HG02798 (cell line): ENCODE measurements at regions not wholly inside any gene's neighbourhood (a gene's known extent, or its start where the extent isn't known, plus 50 kb on each side); places are given as distances from the start of the nearest gene placed in this dataset.
"Not testable (repeated sequence)": the region's sequence is repeated elsewhere in the genome, so short reads cannot be mapped to it uniquely, and the experiment has no call there.

ENCODE experiments used
- ATAC-seq: cut with Tn5 transposase; IDR thresholded peaks from one replicate; pipeline ENCODE4 v1.9.1; 2021; ENCODE audit warnings: mild to moderate bottlenecking; ENCODE audit not compliant: unreplicated experiment, poor library complexity

DNA sequence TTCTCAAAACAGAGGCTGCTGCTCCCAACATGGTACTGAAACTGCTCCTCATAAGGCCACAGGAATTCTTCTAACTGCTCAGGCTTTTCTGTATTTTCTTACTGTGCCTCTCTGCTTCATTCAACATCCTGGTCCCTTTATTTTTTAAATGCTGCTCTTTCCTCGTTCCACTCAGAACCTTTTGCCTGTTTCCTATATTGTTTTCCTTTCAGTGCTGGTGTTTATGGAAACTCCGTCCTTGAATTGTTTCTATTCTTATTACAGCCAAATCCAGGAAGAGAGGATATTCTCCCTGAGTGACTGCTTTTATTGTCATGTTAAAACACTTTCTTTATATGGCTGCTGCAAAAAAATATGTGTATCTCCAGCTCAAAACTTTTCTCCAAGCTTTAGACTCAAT, 173.0 kb upstream of the E2F7 start:
- no peak for ATAC-seq

DNA sequence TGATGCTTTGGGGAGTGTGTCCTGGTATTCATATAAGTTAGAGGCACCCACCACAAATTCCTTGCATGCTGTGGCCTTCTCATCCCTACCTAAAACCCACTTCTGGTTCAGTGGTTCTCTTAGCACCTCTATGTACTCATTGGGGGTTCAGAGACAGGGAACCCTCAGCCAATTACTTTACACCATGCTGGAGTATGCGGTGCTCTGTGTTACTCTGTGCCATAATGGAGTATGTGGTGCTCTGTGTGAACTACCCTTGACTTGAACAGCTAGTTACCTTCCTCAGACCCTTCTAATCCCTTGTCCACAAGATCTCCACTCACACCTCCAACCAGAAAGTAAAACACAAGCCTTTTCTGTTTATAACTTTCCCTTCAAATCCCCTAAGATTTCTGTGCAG, 172.5 kb upstream of the E2F7 start:
- no peak for ATAC-seq

GRCh38 chr12:77236066-77236465, 170.7 kb upstream of the E2F7 start:
- ATAC-seq, result no peak

- no peak for ATAC-seq
These were observed 166.7 kb upstream of the E2F7 start for GRCh38 chr12:77232045-77232444.

DNA sequence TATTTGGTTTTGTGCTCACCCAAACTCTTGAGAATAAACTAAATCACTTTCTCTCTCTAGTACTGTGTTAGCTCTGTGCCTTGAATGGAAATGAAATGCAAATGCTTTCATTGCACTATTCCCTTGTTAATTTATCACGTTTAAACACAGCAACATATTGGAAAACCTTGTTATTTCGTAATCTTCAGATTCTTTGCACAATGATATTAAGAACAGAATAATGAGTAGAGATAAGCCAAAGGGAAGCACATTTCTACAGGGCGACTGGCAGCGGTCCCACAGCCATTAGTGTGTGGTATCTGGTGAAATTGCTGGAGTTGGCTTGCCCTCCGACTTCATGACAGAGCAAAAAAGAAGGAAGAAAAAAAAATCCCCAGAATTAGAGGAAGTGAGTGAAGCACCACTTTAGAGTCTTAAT, 166.1 kb upstream of the E2F7 start:
- ATAC-seq, result no peak

DNA sequence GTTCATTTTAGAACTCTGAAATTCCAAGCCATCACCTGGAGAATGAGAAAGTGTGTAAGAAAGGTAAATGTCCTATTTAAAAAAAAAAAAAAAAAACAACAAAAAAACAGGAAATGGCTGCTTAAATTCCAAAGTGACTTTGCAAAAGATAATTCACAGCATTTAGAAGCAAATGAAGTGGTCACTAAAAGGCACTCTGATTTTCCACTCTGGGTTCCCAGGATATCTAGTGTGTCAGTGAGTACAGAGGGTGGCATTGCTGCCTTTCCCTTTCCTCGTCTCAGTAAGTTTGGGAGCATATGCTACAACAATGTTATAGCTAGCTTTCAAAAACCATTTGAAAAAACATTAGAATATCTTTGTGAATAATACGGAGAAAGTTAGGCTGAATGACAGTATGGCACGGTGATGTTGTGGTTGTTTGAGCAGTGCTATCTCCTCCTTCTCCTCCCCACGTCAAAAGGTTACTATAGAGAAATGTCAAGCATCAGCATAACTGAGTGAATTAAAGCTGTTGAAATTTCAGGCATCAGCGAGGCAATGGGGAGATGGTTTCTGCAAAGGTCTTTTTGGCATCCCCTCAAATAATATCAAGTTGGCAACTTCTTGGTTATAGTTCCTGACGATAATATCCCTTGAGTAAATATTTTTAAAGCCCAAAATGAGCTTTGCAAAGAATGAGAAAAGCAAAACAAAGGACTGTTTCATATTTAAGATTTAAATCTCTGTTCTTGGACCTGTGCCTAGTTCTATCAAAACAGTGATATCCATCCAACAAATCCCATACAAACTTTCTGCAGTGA, 164.5 kb upstream of the E2F7 start:
- no peak for ATAC-seq

- no peak for ATAC-seq
These were observed 163.0 kb upstream of the E2F7 start for GRCh38 chr12:77228376-77228775.

DNA sequence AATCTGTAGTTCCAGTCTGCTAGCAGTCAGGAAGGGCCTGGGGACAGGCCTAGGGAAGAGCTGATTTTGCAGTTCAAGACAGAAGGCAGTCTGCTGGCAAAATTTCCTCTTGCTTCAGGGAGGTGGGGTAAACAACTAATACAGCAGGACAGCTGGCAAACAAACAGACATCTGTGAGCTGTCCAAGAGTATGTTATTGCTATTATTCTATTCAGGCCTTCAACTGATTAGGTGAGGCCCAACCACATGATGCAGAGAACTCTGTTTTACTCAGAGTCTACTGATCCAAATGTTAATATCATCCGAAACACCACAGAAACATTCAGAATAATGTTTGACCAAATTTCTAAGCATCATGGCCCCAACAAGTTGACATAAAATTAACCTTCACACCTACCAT, 161.0 kb upstream of the E2F7 start:
- ATAC-seq, result no peak

GRCh38 chr12:77225373-77225772, 160.0 kb upstream of the E2F7 start:
- no peak for ATAC-seq

DNA sequence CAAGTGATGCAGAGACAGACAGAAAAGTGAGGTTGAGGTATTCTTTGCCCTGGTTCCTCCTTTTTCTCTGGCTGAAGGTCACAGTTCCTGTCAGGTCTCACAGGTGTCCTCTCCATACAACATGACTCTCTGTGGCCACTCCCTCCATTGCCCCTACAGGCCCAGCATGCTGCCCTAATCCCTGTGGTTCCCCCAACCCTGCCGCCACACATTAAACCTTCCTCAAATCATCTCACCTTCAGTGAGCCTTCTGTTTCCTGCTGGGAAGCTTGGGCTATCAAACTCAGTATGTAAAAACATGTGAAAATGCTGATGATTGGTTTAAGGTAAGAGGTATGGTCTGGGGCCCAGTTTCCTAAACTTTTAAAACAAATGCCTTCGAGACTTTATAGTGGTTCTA, 159.0 kb upstream of the E2F7 start:
- no peak for ATAC-seq

DNA sequence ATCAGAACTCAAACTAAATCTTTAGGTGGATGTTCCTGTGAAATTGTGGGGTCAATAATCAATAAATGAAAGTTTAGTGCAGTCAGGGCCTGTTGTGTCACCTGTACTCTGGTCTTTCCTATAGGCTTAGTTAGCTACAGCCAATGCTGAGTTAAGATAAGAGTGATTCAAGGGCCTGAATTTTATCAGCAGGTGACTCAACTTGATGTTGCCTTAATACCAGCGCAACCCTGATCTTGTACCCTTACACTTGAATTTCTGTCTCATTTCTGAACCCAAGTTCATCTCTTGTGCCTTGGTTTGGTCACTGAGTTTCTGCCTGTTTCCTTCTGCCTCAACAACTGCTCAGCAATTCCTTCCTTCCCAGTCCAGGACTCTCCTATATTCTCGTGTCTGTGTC, 157.0 kb upstream of the E2F7 start:
- ATAC-seq, result no peak

- ATAC-seq, result no peak
These were observed 155.2 kb upstream of the E2F7 start for GRCh38 chr12:77220586-77220985.

GRCh38 chr12:77218278-77218677, 152.9 kb upstream of the E2F7 start:
- no peak for ATAC-seq

- ATAC-seq, result not testable (repeated sequence)
These were observed 150.8 kb upstream of the E2F7 start for GRCh38 chr12:77216136-77216535.

DNA sequence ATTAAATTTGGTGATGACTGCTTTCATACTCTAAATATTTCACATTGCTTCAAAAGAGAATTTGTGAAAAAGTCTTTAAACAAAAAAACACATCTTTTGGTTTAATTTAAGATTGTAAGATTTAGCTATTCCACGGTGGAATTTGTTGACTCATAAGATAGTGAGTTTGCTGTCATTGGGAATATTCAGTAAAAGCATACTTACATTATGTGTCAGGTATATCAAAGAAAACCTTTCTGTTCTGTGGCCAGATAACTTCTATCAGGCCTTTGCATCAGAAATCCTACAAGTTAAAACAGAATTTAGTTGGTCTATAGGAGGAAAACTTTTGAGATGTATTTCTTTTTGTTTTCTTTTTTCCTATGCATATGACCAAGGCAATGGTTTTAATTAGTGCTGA, 148.8 kb upstream of the E2F7 start:
- no peak for ATAC-seq

DNA sequence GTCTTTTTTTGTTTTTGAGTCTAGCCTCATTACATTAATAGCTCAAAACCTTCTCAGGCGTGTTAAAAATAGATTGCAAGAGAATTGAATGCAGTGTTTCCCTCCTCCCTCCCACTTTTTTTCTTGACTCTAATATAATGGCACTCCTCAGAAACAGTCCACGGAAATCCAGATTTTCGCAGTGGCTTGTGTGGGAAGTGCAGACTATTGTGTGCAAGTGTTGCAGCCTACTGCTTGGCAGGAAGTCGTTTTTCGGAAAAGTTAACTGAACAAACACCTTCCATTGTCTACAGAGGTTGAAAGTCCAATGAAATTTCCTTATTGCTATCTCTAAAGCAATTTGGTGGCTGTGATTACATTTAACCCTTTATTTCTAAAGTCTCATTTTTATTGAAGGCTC, 147.9 kb upstream of the E2F7 start:
- ATAC-seq, result no peak

GRCh38 chr12:77210724-77211123, 145.4 kb upstream of the E2F7 start:
- ATAC-seq, result no peak

DNA sequence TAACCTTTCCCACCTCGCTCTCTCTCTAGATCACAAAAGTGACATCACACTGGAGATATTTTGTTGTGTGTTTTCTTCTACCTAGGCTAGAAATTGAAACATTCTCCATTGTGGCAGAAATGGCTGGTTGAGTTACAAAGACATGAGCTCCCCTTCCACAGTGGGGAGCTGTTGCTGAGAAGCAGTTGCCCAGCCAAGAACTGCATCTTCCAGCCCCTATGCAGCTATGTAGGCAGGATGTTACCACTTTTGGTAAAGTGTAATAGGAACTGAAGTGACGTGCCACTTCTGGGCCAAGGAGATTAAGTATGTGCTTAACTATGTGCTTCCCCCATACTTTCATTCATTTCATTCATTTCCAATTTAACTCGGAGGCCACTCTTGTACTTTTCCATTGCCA, 138.7 kb upstream of the E2F7 start:
- no peak for ATAC-seq

GRCh38 chr12:77202457-77203060, 137.2 kb upstream of the E2F7 start:
- no peak for ATAC-seq

DNA sequence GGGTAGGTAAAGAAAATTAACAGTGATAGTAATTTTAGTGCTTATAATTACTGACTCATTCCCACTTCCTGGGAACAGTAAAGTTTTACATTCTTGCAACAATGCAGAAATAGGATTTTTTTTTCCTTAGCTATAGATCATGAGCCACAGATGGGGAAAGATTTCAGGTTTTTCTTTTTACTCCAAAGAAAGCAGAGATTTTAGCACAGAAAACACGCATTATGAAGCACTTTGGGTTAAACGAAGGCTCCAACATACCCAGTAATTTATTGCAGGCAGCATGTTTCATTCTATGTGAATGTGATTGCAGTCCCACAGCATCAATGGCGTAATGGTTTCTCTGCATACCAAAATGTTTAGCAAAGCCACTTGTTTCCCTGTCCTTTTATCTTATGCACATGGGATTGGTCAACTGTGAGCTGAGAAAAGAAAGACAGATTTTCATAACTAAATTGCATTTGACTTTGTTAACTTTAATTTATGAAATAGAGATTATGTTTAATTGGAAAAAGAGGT, 124.6 kb upstream of the E2F7 start:
- ATAC-seq, result no peak

DNA sequence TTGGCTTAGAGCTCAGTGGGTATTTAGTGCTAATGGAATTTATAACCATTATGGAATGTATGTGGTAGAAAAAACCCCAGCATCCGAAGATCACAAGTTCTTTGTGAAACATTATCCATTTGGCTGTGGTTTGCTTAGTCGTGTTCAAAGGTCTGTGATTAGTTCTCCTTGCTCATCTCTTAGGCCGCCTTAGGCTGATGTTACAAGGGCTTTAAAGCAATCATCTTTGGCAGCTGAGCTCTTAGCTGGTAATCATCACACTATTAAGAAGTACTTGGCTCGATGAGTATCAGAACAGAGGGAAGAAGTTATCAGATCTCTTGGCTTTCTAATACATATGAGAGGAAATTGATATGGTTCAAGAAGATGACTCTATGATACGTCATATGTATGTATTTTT, 124.1 kb upstream of the E2F7 start:
- no peak for ATAC-seq

GRCh38 chr12:77179515-77179914, 114.1 kb upstream of the E2F7 start:
- no peak for ATAC-seq
